OCI-LY3 (cell line): ENCODE measurements at regions not wholly inside any gene's neighbourhood (a gene's known extent, or its start where the extent isn't known, plus 50 kb on each side); places are given as distances from the start of the nearest gene placed in this dataset.

ENCODE experiments used
- H2AFZ ChIP-seq: fragments of 200-600, 300-600 bp; shearing (Covaris generic); 2 replicates; pipeline ENCODE4 v1.6.0; 2014; ENCODE audit warnings: antibody characterized with exemption, low read depth, low read length
- H3K27ac ChIP-seq: fragments of 200-600, 300-600 bp; sonication (generic); 2 replicates; pipeline ENCODE4 v1.5.1; 2014; ENCODE audit warnings: mild to moderate bottlenecking, low read length, moderate library complexity, mixed read lengths
- H3K27me3 ChIP-seq: fragments of 200-600, 300-600 bp; sonication (generic); 2 replicates; pipeline ENCODE4 v1.6.1; 2014; ENCODE audit warnings: low read depth, low read length, mixed read lengths
- H3K36me3 ChIP-seq: fragments of 200-600, 300-600 bp; sonication (generic); replicated peaks from 2 replicates; pipeline ENCODE3; 2014; ENCODE audit warnings: low read depth, low read length, mixed read lengths
- H3K4me1 ChIP-seq: fragments of 300-600, 200-600 bp; sonication (generic); 2 replicates; pipeline ENCODE4 v1.6.1; 2014; ENCODE audit warnings: low read length, mixed read lengths
- H3K4me2 ChIP-seq: fragments of 200-600, 300-600 bp; sonication (generic); 2 replicates; pipeline ENCODE4 v1.6.1; 2014; ENCODE audit warnings: low read length, mixed read lengths
- H3K4me3 ChIP-seq: fragments of 300-600, 200-600 bp; sonication (generic); 2 replicates; pipeline ENCODE4 v1.5.1; 2014; ENCODE audit warnings: antibody characterized with exemption, mild to moderate bottlenecking, low read length, moderate library complexity
- H3K79me2 ChIP-seq: fragments of 300-600, 200-600 bp; shearing (Covaris generic); 2 replicates; pipeline ENCODE4 v1.6.1; 2014; ENCODE audit warnings: mild to moderate bottlenecking, low read length, mixed read lengths
- H3K9ac ChIP-seq: fragments of 300-600, 200-600 bp; shearing (Covaris generic); 2 replicates; pipeline ENCODE4 v1.6.0; 2014; ENCODE audit warnings: mild to moderate bottlenecking, low read length, moderate library complexity
- H3K9me3 ChIP-seq: fragments of 200-600, 300-600 bp; shearing (Covaris generic); 2 replicates; pipeline ENCODE4 v1.6.1; 2014; ENCODE audit warnings: low read length, mixed read lengths; ENCODE audit not compliant: insufficient read depth
- H4K20me1 ChIP-seq: fragments of 200-600, 300-600 bp; sonication (generic); 2 replicates; pipeline ENCODE4 v1.6.1; 2016; ENCODE audit warnings: low read length, mixed read lengths; ENCODE audit not compliant: insufficient read depth
- EZH2phosphoT487 ChIP-seq: fragments of 200-600 bp; shearing (Covaris generic); IDR thresholded peaks from 2 replicates; pipeline ENCODE4 v1.6.1; 2018; ENCODE audit warnings: antibody characterized with exemption, mixed run types, low read depth
- TF ChIP-seq, protein P1 (sequence below): fragments of 200-600, 300-600 bp; sonication (generic); IDR thresholded peaks from 2 replicates; pipeline ENCODE4 v1.5.1; 2014; ENCODE audit warnings: antibody characterized with exemption, low read length, low read depth

- no peak overlapping the region for H3K4me2 ChIP-seq
- H3K4me1 ChIP-seq = peaks cover 7% of the 10 kb centered on the region
- H3K9ac ChIP-seq = no peak overlapping the region
- no peaks in the 10 kb centered on the region for H3K9me3 ChIP-seq
- no peaks in the 10 kb centered on the region for H3K27me3 ChIP-seq
- H3K27ac ChIP-seq = no peak overlapping the region
- H3K79me2 ChIP-seq = no peaks in the 10 kb centered on the region
- no peak overlapping the region for H3K4me3 ChIP-seq
- no peak for TF ChIP-seq EZH2phosphoT487
- TF ChIP-seq, protein P1, sequence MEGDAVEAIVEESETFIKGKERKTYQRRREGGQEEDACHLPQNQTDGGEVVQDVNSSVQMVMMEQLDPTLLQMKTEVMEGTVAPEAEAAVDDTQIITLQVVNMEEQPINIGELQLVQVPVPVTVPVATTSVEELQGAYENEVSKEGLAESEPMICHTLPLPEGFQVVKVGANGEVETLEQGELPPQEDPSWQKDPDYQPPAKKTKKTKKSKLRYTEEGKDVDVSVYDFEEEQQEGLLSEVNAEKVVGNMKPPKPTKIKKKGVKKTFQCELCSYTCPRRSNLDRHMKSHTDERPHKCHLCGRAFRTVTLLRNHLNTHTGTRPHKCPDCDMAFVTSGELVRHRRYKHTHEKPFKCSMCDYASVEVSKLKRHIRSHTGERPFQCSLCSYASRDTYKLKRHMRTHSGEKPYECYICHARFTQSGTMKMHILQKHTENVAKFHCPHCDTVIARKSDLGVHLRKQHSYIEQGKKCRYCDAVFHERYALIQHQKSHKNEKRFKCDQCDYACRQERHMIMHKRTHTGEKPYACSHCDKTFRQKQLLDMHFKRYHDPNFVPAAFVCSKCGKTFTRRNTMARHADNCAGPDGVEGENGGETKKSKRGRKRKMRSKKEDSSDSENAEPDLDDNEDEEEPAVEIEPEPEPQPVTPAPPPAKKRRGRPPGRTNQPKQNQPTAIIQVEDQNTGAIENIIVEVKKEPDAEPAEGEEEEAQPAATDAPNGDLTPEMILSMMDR = no peak
- H3K36me3 ChIP-seq = peaks cover 3% of the 10 kb centered on the region
- no peak overlapping the region for H2AFZ ChIP-seq
- H4K20me1 ChIP-seq = no peaks in the 10 kb centered on the region
Observed at GRCh38 chr14:71665157-71665556, 267.1 kb upstream of the RGS6 start.

DNA sequence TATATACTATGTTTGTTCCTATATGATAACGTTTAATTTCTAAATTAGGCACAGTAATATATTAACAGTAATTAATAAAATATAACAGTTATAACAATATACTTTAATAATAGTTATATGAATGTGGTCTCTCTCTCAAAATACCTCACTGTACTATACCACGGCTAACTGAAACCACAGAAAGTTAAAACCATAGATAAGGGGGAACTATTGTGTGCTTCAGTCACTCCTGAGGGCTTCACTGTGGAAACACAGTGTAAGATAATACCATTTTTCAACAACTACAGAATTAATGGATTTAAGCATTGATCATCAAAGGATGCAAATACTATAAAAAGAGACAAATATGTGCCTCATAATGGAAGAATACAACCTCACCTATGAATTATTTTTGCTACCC lies 266.4 kb upstream of the RGS6 start:
- H3K27ac ChIP-seq = no peak overlapping the region
- H3K9ac ChIP-seq = no peak overlapping the region
- no peaks in the 10 kb centered on the region for H3K27me3 ChIP-seq
- H3K4me2 ChIP-seq = no peak overlapping the region
- TF ChIP-seq EZH2phosphoT487 = no peak
- TF ChIP-seq, protein P1 = no peak
- H3K4me3 ChIP-seq = no peak overlapping the region
- H4K20me1 ChIP-seq = no peaks in the 10 kb centered on the region
- no peak overlapping the region for H2AFZ ChIP-seq
- H3K9me3 ChIP-seq = no peaks in the 10 kb centered on the region
- peaks cover 3% of the 10 kb centered on the region for H3K36me3 ChIP-seq
- peaks cover 7% of the 10 kb centered on the region for H3K4me1 ChIP-seq
- H3K79me2 ChIP-seq = no peaks in the 10 kb centered on the region

DNA sequence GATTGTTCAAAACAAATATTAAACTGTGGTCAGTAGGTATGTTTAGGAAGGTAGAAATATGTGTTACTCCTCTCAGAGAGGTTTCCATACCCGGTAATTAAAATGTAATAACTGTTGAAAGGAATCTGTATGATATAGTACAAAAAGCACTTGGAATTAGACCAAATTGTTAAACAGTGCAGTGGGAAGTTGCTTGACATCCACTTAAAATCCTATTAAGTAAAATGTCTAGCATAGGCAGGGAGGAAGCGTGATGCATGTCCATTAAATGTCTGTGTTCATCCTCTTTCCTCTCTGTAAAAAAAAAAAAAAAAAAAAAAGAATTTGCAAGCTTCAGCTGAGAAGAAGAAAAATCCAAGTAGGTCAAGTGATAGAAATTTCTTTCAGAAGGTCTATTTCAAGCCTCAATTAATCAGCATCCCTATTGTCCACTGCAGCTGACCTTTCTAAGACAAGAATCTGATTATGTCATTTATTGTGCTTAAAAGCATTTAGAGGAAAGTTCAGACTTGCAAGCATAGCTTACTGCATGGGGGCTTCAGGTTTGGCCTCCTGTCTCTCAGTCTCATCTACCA lies 265.6 kb upstream of the RGS6 start:
- Histone ChIP-seq H3K4me2 (no peak overlapping the region), H3K27me3 (no peaks in the 10 kb centered on the region), H3K36me3 (peaks cover 7% of the 10 kb centered on the region), H3K9ac (no peak overlapping the region), H3K4me3 (no peak overlapping the region), H3K27ac (no peak overlapping the region), H3K4me1 (peaks cover 16% of the 10 kb centered on the region), H3K9me3 (no peaks in the 10 kb centered on the region), H2AFZ (no peak overlapping the region), H4K20me1 (no peaks in the 10 kb centered on the region), H3K79me2 (no peaks in the 10 kb centered on the region)
- TF ChIP-seq, protein P1 = no peak
- no peak for TF ChIP-seq EZH2phosphoT487

DNA sequence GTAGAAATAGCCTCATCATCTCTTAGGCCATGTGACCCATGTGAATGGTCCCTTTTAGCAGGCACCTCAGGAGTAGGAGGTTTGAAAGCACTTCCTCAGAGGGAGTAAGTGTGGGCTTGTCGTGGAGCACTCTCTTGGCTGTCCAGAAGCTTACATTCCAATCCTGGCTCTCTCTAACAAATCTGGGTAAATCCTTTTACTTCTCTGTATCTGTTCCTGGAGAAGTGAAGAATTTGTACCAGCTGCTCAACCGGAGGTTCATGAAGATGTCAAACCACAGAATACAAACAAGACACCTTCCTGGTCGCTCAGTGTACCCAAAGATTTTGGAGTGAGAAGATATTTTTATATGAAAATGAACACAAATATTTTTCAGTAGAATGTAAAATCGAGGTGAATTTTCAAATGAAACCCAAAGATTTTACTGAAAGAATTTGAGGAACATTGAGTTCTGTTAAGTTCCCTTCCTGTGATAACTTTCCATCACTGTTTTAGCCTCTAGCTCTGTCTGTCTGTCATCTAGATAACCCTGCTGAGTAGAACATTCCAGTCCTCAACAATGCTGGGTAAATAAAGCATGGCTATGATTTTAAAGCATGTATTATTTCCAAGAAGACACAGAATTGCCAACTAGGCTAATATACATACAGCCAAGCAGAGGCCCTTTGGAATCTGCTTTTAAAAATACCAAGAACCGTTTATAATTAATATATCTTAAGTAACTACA lies 263.9 kb upstream of the RGS6 start:
- Histone ChIP-seq H4K20me1 (no peaks in the 10 kb centered on the region), H3K27me3 (no peaks in the 10 kb centered on the region), H3K9ac (no peak overlapping the region), H3K9me3 (no peaks in the 10 kb centered on the region), H3K4me1 (peaks cover 22% of the 10 kb centered on the region), H2AFZ (no peak overlapping the region), H3K4me2 (no peak overlapping the region), H3K79me2 (no peaks in the 10 kb centered on the region), H3K36me3 (peaks cover 4% of the 10 kb centered on the region), H3K4me3 (no peak overlapping the region), H3K27ac (no peak overlapping the region)
- TF ChIP-seq EZH2phosphoT487 = no peak
- TF ChIP-seq, protein P1 = no peak
